ENCODE measurements at regions not wholly inside any gene's neighbourhood (a gene's known extent, or its start where the extent isn't known, plus 50 kb on each side); places are given as distances from the start of the nearest gene placed in this dataset.

DNA sequence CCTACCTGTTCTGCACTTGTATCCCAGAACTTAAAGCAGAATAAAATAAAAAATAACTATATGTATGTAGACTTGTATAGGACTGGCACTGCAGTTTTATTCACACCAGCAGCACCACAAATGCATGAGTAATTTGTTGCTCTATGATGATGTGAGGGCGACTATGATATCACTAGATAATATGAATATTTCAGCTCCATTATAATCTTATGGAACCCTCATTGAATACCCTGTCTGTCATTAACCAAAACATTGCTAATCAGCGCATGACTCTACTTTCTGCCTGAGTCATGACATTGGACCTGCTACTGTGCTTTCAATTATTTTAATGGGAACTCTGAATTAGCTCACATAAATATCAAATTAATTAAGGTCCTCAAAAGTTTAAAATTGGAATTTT lies 129.4 kb upstream of the RHOBTB1 start:
- no peak for TF ChIP-seq EZH2phosphoT487 (conservative IDR thresholded peaks at IDR 0.05; ENCODE audit: low read length)
- TF ChIP-seq, protein P1, sequence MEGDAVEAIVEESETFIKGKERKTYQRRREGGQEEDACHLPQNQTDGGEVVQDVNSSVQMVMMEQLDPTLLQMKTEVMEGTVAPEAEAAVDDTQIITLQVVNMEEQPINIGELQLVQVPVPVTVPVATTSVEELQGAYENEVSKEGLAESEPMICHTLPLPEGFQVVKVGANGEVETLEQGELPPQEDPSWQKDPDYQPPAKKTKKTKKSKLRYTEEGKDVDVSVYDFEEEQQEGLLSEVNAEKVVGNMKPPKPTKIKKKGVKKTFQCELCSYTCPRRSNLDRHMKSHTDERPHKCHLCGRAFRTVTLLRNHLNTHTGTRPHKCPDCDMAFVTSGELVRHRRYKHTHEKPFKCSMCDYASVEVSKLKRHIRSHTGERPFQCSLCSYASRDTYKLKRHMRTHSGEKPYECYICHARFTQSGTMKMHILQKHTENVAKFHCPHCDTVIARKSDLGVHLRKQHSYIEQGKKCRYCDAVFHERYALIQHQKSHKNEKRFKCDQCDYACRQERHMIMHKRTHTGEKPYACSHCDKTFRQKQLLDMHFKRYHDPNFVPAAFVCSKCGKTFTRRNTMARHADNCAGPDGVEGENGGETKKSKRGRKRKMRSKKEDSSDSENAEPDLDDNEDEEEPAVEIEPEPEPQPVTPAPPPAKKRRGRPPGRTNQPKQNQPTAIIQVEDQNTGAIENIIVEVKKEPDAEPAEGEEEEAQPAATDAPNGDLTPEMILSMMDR (IDR thresholded peaks at IDR 0.05; ENCODE audit: insufficient read depth, low read length, poor library complexity, severe bottlenecking): no peak

All from SU-DHL-6 (cell line).